HepG2 (cell line): ENCODE measurements at regions not wholly inside any gene's neighbourhood (a gene's known extent, or its start where the extent isn't known, plus 50 kb on each side); places are given as distances from the start of the nearest gene placed in this dataset.

Experiments used
- ARID4A ChIP-seq: sonication (generic); formaldehyde crosslinking; IDR thresholded peaks from 2 replicates; pipeline ENCODE4 v1.5.0; 2020; ENCODE audit warnings: mild to moderate bottlenecking, missing genetic modification reagents, borderline replicate concordance
- HOXA3 ChIP-seq: sonication (generic); formaldehyde crosslinking; IDR thresholded peaks from 2 replicates; pipeline ENCODE4 v1.5.0; 2020; ENCODE audit warnings: missing genetic modification reagents
- MED1 ChIP-seq: sonication (generic); formaldehyde crosslinking; IDR thresholded peaks from 2 replicates; pipeline ENCODE4 v1.4.0; 2020; ENCODE audit warnings: missing genetic modification reagents
- MYC ChIP-seq: sonication (generic); formaldehyde crosslinking; IDR thresholded peaks from 2 replicates; pipeline ENCODE4 v1.9.0; 2021; ENCODE audit warnings: missing genetic modification reagents, borderline replicate concordance
- REPIN1 ChIP-seq: sonication (generic); formaldehyde crosslinking; IDR thresholded peaks from 2 replicates; pipeline ENCODE4 v1.8.0; 2022; ENCODE audit warnings: missing genetic modification reagents, low read depth, mild to moderate bottlenecking, borderline replicate concordance
- RFX3 ChIP-seq: IDR thresholded peaks from 2 replicates; pipeline ENCODE4 v1.6.1; 2016; ENCODE audit warnings: missing biosample characterization, missing genetic modification reagents
- SCMH1 ChIP-seq: sonication (generic); formaldehyde crosslinking; IDR thresholded peaks from 2 replicates; pipeline ENCODE4 v1.9.0; 2021; ENCODE audit warnings: missing genetic modification reagents, mild to moderate bottlenecking, borderline replicate concordance
- SMC3 ChIP-seq: IDR thresholded peaks from 2 replicates; pipeline ENCODE4 v1.6.1; 2011; ENCODE audit warnings: low read length, improper control_type of control experiment
- SRSF4 ChIP-seq: fragments of 200-400 bp; formaldehyde crosslinking; IDR thresholded peaks from one replicate; pipeline ENCODE4 v1.6.1; 2018; ENCODE audit warnings: mild to moderate bottlenecking, low read depth, low read length, moderate library complexity; ENCODE audit not compliant: poor library complexity, severe bottlenecking
- STAG1 ChIP-seq: sonication (generic); formaldehyde crosslinking; IDR thresholded peaks from 2 replicates; pipeline ENCODE4 v1.4.0; 2020; ENCODE audit warnings: missing genetic modification reagents
- TEAD3 ChIP-seq: optimal IDR thresholded peaks from 2 replicates; pipeline ENCODE3; 2016; ENCODE audit warnings: borderline replicate concordance
- ZBTB8A ChIP-seq: sonication (generic); formaldehyde crosslinking; IDR thresholded peaks from 2 replicates; pipeline ENCODE4 v1.4.0; 2020; ENCODE audit warnings: mild to moderate bottlenecking, low read depth, missing genetic modification reagents, borderline replicate concordance
- ZNF12 ChIP-seq: sonication (generic); formaldehyde crosslinking; IDR thresholded peaks from 2 replicates; pipeline ENCODE4 v1.5.0; 2020; ENCODE audit warnings: missing genetic modification reagents
- ZNF512B ChIP-seq: sonication (generic); formaldehyde crosslinking; IDR thresholded peaks from 2 replicates; pipeline ENCODE4 v1.5.1; 2020; ENCODE audit warnings: missing genetic modification reagents, mild to moderate bottlenecking, borderline replicate concordance
- ZNF672 ChIP-seq: sonication (generic); formaldehyde crosslinking; IDR thresholded peaks from 2 replicates; pipeline ENCODE4 v1.8.1; 2022; ENCODE audit warnings: missing genetic modification reagents
- ZNF674 ChIP-seq: sonication (generic); formaldehyde crosslinking; IDR thresholded peaks from 2 replicates; pipeline ENCODE4 v1.5.0; 2020; ENCODE audit warnings: low read depth, mild to moderate bottlenecking, missing genetic modification reagents
- ZNF703 ChIP-seq: sonication (generic); formaldehyde crosslinking; IDR thresholded peaks from 2 replicates; pipeline ENCODE4 v1.5.1; 2020; ENCODE audit warnings: missing genetic modification reagents, mild to moderate bottlenecking, moderate library complexity, borderline replicate concordance
- ZNF816 ChIP-seq: sonication (generic); formaldehyde crosslinking; IDR thresholded peaks from 2 replicates; pipeline ENCODE4 v1.8.0; 2022; ENCODE audit warnings: missing genetic modification reagents, mild to moderate bottlenecking, borderline replicate concordance
- ZSCAN20 ChIP-seq: sonication (generic); formaldehyde crosslinking; IDR thresholded peaks from 2 replicates; pipeline ENCODE4 v1.4.0; 2020; ENCODE audit warnings: missing genetic modification reagents, mild to moderate bottlenecking, borderline replicate concordance
- ZSCAN31 ChIP-seq: sonication (generic); formaldehyde crosslinking; IDR thresholded peaks from 2 replicates; pipeline ENCODE4 v1.5.0; 2020; ENCODE audit warnings: low read depth, mild to moderate bottlenecking, missing genetic modification reagents
- TF ChIP-seq, protein P1 (sequence below): sonication (generic); formaldehyde crosslinking; IDR thresholded peaks from 2 replicates; pipeline ENCODE4 v1.9.0; 2021; ENCODE audit warnings: missing genetic modification reagents, borderline replicate concordance

- TF ChIP-seq STAG1 (CRISPR knock-in tag) (peak; percentile 83), TEAD3 (CRISPR knock-in tag) (peak; percentile 8), RFX3 (CRISPR knock-in tag) (no peak), SMC3 (peak; percentile 92), ZSCAN20 (no peak), ZBTB8A (CRISPR knock-in tag) (no peak), ZSCAN31 (CRISPR knock-in tag) (no peak), ZNF12 (no peak), ZNF672 (no peak), MYC (peak; percentile 38; the same call in 1 of the 2 replicates), ZNF674 (no peak), ARID4A (CRISPR knock-in tag) (no peak), MED1 (CRISPR knock-in tag) (peak; percentile 53; the same call in 1 of the 2 replicates), ZNF703 (no peak), REPIN1 (CRISPR knock-in tag) (0 out of 2 replicates have a peak, but pooled peaks have one; percentile 20), SCMH1 (no peak), ZNF816 (CRISPR knock-in tag) (no peak), SRSF4 (no peak), HOXA3 (CRISPR knock-in tag) (peak; percentile 22; the same call in 1 of the 2 replicates), ZNF512B (CRISPR knock-in tag) (peak; percentile 98)
- TF ChIP-seq, protein P1, sequence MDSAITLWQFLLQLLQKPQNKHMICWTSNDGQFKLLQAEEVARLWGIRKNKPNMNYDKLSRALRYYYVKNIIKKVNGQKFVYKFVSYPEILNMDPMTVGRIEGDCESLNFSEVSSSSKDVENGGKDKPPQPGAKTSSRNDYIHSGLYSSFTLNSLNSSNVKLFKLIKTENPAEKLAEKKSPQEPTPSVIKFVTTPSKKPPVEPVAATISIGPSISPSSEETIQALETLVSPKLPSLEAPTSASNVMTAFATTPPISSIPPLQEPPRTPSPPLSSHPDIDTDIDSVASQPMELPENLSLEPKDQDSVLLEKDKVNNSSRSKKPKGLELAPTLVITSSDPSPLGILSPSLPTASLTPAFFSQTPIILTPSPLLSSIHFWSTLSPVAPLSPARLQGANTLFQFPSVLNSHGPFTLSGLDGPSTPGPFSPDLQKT (CRISPR knock-in tag), result no peak
These were observed 78.9 kb downstream of the OLIG3 start (continued) for GRCh38 chr6:137415127-137415833.
